Upper lobe of left lung (tissue), 4 donors: ENCODE measurements at regions not wholly inside any gene's neighbourhood (a gene's known extent, or its start where the extent isn't known, plus 50 kb on each side); places are given as distances from the start of the nearest gene placed in this dataset.

Source experiments
- EP300 ChIP-seq, 4 donors: sonication (generic); formaldehyde crosslinking; IDR thresholded peaks; one replicate each; pipeline ENCODE4 v1.5.1; 2017; ENCODE audit warnings: antibody characterized with exemption in 4 of 4, control low read depth in 2 of 4
- POLR2AphosphoS5 ChIP-seq, 2 donors: sonication (generic); formaldehyde crosslinking; IDR thresholded peaks; one replicate each; pipeline ENCODE4 v1.5.1; 2017; ENCODE audit warnings: antibody characterized with exemption in 2 of 2
- TF ChIP-seq, protein P1 (sequence below), 6 experiments: fragments of 450-650 bp in 4 of 6; fragments of 200-600 bp in 2 of 6; sonication (generic) in 2 of 6; IDR thresholded peaks; one replicate each; pipeline ENCODE4 v1.5.1; 2016 to 2019; ENCODE audit warnings: antibody characterized with exemption in 6 of 6

DNA sequence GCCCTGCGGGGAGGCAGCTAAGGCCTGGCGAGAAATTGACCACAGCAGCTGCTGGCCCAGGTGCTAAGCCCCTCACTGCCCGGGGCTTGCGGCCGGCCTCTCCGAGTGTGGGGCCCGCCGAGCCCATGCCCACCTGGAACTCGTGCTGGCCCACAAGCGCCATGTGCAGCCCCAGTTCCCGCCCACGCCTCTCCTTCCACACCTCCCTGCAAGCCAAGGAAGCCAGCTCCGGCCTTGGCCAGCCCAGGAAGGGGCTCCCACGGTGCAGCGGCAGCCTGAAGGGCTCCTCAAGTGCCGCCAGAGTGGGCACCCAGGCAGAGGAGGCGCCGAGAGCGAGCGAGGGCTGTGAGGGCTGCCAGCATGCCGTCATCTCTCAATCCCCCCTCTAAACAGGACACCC, 304.6 kb upstream of the FAM98A start:
- TF ChIP-seq, protein P1, sequence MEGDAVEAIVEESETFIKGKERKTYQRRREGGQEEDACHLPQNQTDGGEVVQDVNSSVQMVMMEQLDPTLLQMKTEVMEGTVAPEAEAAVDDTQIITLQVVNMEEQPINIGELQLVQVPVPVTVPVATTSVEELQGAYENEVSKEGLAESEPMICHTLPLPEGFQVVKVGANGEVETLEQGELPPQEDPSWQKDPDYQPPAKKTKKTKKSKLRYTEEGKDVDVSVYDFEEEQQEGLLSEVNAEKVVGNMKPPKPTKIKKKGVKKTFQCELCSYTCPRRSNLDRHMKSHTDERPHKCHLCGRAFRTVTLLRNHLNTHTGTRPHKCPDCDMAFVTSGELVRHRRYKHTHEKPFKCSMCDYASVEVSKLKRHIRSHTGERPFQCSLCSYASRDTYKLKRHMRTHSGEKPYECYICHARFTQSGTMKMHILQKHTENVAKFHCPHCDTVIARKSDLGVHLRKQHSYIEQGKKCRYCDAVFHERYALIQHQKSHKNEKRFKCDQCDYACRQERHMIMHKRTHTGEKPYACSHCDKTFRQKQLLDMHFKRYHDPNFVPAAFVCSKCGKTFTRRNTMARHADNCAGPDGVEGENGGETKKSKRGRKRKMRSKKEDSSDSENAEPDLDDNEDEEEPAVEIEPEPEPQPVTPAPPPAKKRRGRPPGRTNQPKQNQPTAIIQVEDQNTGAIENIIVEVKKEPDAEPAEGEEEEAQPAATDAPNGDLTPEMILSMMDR (IDR thresholded peaks at IDR 0.05): no peak
- TF ChIP-seq POLR2AphosphoS5 (IDR thresholded peaks at IDR 0.05): no peak
- no peak for TF ChIP-seq EP300 (IDR thresholded peaks at IDR 0.05)
